Peyer's patch (tissue), 4 donors: ENCODE measurements at regions not wholly inside any gene's neighbourhood (a gene's known extent, or its start where the extent isn't known, plus 50 kb on each side); places are given as distances from the start of the nearest gene placed in this dataset.

Experiments
- DNase-seq, 3 donors: peaks; one replicate each; pipeline ENCODE4 v3.0.0-alpha.2; 2017 to 2019
- H3K27ac ChIP-seq, 4 donors: fragments of 200-600 bp; sonication (generic); one replicate each; pipeline ENCODE4 v1.5.1; 2016 to 2019
- H3K27me3 ChIP-seq, 2 donors: fragments of 200-600 bp; sonication (generic); one replicate each; pipeline ENCODE4 v1.5.1; 2019
- H3K36me3 ChIP-seq, 3 donors: fragments of 200-600 bp; sonication (generic); one replicate each; pipeline ENCODE4 v1.5.1; 2016 to 2019
- H3K4me1 ChIP-seq, 4 donors: fragments of 200-600 bp; sonication (generic); one replicate each; pipeline ENCODE4 v1.5.1; 2016 to 2019
- H3K4me3 ChIP-seq, 4 donors: fragments of 200-600 bp; sonication (generic); 1 replicate in 3 of 4; 2 replicates in 1 of 4; pipeline ENCODE4 v1.5.1; 2016 to 2019; ENCODE audit warnings: mild to moderate bottlenecking in 1 of 4
- H3K9me3 ChIP-seq, 4 donors: fragments of 200-600 bp; sonication (generic); one replicate each; pipeline ENCODE4 v1.5.1; 2016 to 2019; ENCODE audit warnings: mild to moderate bottlenecking in 1 of 4
- POLR2A ChIP-seq, 2 donors: fragments of 450-650 bp; IDR thresholded peaks; one replicate each; pipeline ENCODE4 v1.5.1; 2017; ENCODE audit warnings: antibody characterized with exemption in 2 of 2, mild to moderate bottlenecking in 2 of 2, moderate library complexity in 2 of 2
- TF ChIP-seq, protein P1 (sequence below), 6 experiments: fragments of 450-650 bp in 4 of 6; fragments of 200-600 bp in 2 of 6; sonication (generic) in 1 of 6; IDR thresholded peaks; one replicate each; pipeline ENCODE4 v1.5.1; 2017 to 2019; ENCODE audit warnings: antibody characterized with exemption in 6 of 6, mild to moderate bottlenecking in 3 of 6, moderate library complexity in 1 of 6

DNA sequence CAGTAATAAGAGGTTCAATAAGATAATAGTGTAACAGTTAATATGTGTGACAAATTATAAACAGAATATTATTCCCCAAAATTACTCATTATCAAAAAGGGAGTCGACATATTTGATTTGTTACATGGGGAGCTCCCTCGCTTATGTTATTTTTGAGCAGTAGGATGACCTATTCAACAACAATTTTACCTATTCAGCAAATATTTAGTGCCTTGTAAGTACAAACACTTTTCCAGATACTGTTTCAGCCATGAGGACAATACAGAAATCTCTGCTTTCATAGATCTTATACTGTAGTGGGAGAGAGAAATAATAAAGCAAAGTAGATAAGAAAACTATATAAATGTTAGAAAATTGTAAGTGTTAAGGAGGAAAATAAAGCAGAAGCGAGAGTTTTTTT, 1342.8 kb upstream of the WWC1 start:
- Histone ChIP-seq H3K9me3 (no peaks in the 10 kb centered on the region), H3K4me1 (no peaks in the 10 kb centered on the region), H3K36me3 (no peaks in the 10 kb centered on the region), H3K27me3 (no peaks in the 10 kb centered on the region), H3K4me3 (no peak overlapping the region), H3K27ac (no peak overlapping the region)
- DNase-seq = no peak
- no peak for TF ChIP-seq POLR2A (IDR thresholded peaks at IDR 0.05)
- TF ChIP-seq, protein P1, sequence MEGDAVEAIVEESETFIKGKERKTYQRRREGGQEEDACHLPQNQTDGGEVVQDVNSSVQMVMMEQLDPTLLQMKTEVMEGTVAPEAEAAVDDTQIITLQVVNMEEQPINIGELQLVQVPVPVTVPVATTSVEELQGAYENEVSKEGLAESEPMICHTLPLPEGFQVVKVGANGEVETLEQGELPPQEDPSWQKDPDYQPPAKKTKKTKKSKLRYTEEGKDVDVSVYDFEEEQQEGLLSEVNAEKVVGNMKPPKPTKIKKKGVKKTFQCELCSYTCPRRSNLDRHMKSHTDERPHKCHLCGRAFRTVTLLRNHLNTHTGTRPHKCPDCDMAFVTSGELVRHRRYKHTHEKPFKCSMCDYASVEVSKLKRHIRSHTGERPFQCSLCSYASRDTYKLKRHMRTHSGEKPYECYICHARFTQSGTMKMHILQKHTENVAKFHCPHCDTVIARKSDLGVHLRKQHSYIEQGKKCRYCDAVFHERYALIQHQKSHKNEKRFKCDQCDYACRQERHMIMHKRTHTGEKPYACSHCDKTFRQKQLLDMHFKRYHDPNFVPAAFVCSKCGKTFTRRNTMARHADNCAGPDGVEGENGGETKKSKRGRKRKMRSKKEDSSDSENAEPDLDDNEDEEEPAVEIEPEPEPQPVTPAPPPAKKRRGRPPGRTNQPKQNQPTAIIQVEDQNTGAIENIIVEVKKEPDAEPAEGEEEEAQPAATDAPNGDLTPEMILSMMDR (IDR thresholded peaks at IDR 0.05) = no peak

DNA sequence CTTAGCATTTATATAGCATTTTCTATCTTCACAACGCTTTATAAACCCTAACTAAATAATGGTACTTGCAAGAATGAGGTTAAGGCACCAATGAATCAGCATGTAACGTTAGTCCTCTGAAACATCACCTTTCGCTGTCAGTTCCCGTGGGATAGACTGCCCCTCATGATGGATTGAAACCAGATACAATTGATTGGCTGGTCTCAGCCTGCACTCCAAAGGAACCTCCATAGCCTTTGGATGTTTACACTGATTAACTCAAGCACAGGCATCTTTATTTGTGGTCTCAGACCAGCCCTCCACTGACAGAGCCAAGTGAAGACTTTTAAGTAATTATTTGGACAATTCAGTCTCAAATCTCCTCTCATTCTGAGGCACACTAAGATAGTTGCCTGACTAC, 1339.4 kb upstream of the WWC1 start:
- TF ChIP-seq, protein P1 (IDR thresholded peaks at IDR 0.05) = no peak
- no peak for TF ChIP-seq POLR2A (IDR thresholded peaks at IDR 0.05)
- H3K36me3 ChIP-seq = no peaks in the 10 kb centered on the region
- H3K27ac ChIP-seq = no peak overlapping the region
- no peaks in the 10 kb centered on the region for H3K27me3 ChIP-seq
- H3K4me3 ChIP-seq = no peak overlapping the region
- H3K9me3 ChIP-seq = no peaks in the 10 kb centered on the region
- H3K4me1 ChIP-seq = no peaks in the 10 kb centered on the region
- DNase-seq = no peak

DNA sequence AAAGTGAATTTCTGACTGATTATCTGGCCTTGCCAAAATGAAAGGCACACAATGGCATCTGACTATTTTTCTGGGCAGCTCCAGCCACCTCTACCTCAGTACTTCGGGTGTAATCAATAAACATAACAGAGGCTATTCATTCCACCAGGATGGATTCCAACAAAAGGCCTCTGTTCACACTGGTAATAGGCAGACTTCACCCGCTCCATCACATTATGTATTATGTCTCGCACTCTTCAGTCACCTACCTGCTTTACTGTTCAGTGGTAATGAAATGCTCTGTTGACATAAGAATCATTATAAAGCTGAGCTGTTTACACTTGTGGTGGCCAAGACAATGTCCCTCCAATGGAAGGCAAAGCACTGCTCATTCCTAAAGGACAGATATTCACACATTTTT, 1333.7 kb upstream of the WWC1 start:
- TF ChIP-seq, protein P1 (IDR thresholded peaks at IDR 0.05) = no peak
- no peak for TF ChIP-seq POLR2A (IDR thresholded peaks at IDR 0.05)
- Histone ChIP-seq H3K36me3 (no peaks in the 10 kb centered on the region), H3K9me3 (no peaks in the 10 kb centered on the region), H3K4me3 (no peak overlapping the region), H3K27me3 (no peaks in the 10 kb centered on the region), H3K4me1 (no peaks in the 10 kb centered on the region), H3K27ac (no peak overlapping the region)
- DNase-seq = no peak

DNA sequence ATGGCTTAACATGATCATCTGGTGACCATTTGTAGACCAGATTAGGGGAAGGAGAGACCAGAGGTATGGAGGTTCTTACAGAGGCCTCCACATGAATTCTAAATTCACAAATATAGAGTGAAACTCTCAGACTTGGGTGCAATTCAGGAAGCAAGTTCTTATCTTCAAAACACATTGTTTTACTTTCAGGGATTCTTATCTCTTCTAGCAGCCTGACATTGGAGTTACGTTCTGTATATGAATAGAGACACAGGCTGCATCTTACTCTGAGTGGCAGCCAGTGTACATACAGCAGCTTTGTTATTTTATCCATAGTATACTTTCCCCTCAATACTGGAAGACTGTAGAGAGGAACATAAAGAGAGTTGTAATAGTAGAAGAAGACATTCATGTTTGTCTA, 1331.7 kb upstream of the WWC1 start:
- no peaks in the 10 kb centered on the region for H3K4me1 ChIP-seq
- no peak overlapping the region for H3K4me3 ChIP-seq
- H3K27me3 ChIP-seq = no peaks in the 10 kb centered on the region
- no peaks in the 10 kb centered on the region for H3K36me3 ChIP-seq
- TF ChIP-seq, protein P1 (IDR thresholded peaks at IDR 0.05) = no peak
- TF ChIP-seq POLR2A (IDR thresholded peaks at IDR 0.05) = no peak
- H3K9me3 ChIP-seq = no peaks in the 10 kb centered on the region
- DNase-seq = no peak
- no peak overlapping the region for H3K27ac ChIP-seq

DNA sequence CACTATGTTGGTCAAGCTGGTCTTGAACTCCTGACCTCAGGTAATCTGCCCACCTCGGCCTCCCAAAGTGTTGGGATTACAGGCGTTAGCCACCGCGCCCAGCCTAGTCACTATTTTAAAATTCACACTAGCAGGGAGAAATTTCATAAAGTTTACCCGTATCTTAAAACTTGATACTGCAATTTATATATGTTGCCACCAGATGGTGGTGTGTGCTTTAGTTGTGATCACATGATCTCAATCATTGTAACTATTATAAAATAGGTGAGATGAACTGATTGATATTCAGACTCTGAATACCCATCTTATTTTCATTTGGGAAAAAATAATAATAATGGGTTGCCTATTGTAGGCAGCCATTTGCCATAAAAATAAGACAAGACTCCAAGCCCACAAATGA, 1330.4 kb upstream of the WWC1 start:
- Histone ChIP-seq H3K9me3 (no peaks in the 10 kb centered on the region), H3K27ac (no peak overlapping the region), H3K4me3 (no peak overlapping the region), H3K36me3 (no peaks in the 10 kb centered on the region), H3K27me3 (no peaks in the 10 kb centered on the region), H3K4me1 (no peaks in the 10 kb centered on the region)
- no peak for TF ChIP-seq POLR2A (IDR thresholded peaks at IDR 0.05)
- TF ChIP-seq, protein P1 (IDR thresholded peaks at IDR 0.05) = peak in 4 of 6 experiments; percentile 16 to 66 (median 56)
- no peak for DNase-seq

DNA sequence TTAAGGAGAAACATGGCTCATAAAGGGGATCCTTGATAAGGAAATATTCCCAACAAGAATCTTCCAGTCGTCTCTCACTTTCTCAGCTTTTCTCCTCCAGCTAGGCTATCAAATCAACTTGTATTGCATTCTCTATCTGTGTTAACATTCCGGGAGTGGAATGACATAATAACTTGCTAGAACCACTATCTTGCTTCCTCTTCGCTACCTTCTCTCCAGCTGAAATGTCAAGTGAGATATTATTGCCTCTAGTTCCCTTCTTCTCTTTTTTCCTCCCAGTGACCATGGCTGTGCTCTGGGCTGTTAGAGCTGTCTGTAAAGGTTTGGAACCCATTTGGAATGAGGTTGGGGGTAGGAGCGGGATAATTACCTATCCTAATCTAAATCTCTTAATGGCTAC, 1329.5 kb upstream of the WWC1 start:
- Histone ChIP-seq H3K4me1 (no peaks in the 10 kb centered on the region), H3K4me3 (no peak overlapping the region), H3K9me3 (no peaks in the 10 kb centered on the region), H3K27me3 (no peaks in the 10 kb centered on the region), H3K27ac (no peak overlapping the region), H3K36me3 (no peaks in the 10 kb centered on the region)
- TF ChIP-seq, protein P1 (IDR thresholded peaks at IDR 0.05) = no peak
- no peak for TF ChIP-seq POLR2A (IDR thresholded peaks at IDR 0.05)
- no peak for DNase-seq
